ENCODE measurements at regions not wholly inside any gene's neighbourhood (a gene's known extent, or its start where the extent isn't known, plus 50 kb on each side); places are given as distances from the start of the nearest gene placed in this dataset.

- Mint-ChIP-seq H3K9me3 (peaks cover 0 to 9% (median 0%) of the 10 kb centered on the region in 5 donors), H3K27ac (no peak overlapping the region), H3K36me3 (no peaks in the 10 kb centered on the region), H3K4me1 (no peaks in the 10 kb centered on the region), H3K27me3 (no peaks in the 10 kb centered on the region), H3K4me3 (no peak overlapping the region)
- no peak overlapping the region for H3K27ac ChIP-seq (ENCODE audit: low read depth, low read length)
- no peaks in the 10 kb centered on the region for H3K36me3 ChIP-seq (ENCODE audit: insufficient read depth, low read length)
- no peaks in the 10 kb centered on the region for H3K9me3 ChIP-seq (ENCODE audit: low read length)
- CTCF ChIA-PET: no interaction called here
- H3K4me3 ChIP-seq (ENCODE audit: low read length): no peak overlapping the region
- POLR2A ChIA-PET: no interaction called here
- H3K27me3 ChIP-seq (ENCODE audit: insufficient read depth, low read length, poor library complexity, severe bottlenecking): no peaks in the 10 kb centered on the region
- no peaks in the 10 kb centered on the region for H3K4me1 ChIP-seq (ENCODE audit: insufficient read depth, low read length)
- DNase-seq: no peak
These were observed 829.4 kb downstream of the QKI start for GRCh38 chr6:164243949-164244348.

GRCh38 chr6:164243012-164243610 lies 828.6 kb downstream of the QKI start:
- CTCF ChIA-PET: no interaction called here

GRCh38 chr6:164230804-164231203 lies 816.3 kb downstream of the QKI start:
- H3K4me1 Mint-ChIP-seq: no peaks in the 10 kb centered on the region
- no peaks in the 10 kb centered on the region for H3K9me3 ChIP-seq (ENCODE audit: low read length)
- POLR2A ChIA-PET: no interaction called here
- H3K27me3 ChIP-seq (ENCODE audit: insufficient read depth, low read length, poor library complexity, severe bottlenecking): no peaks in the 10 kb centered on the region
- H3K27ac Mint-ChIP-seq: no peak overlapping the region
- no peaks in the 10 kb centered on the region for H3K27me3 Mint-ChIP-seq
- no peaks in the 10 kb centered on the region for H3K36me3 ChIP-seq (ENCODE audit: insufficient read depth, low read length)
- H3K4me1 ChIP-seq (ENCODE audit: insufficient read depth, low read length): no peaks in the 10 kb centered on the region
- no peak for DNase-seq
- no peak overlapping the region for H3K4me3 ChIP-seq (ENCODE audit: low read length)
- CTCF ChIA-PET: no interaction called here
- no peaks in the 10 kb centered on the region for H3K36me3 Mint-ChIP-seq
- H3K4me3 Mint-ChIP-seq: no peak overlapping the region
- peaks cover 0 to 3% (median 0%) of the 10 kb centered on the region in 5 donors for H3K9me3 Mint-ChIP-seq
- H3K27ac ChIP-seq (ENCODE audit: low read depth, low read length): no peak overlapping the region

More at GRCh38 chr6:164243012-164243610, 828.6 kb downstream of the QKI start:
- Histone ChIP-seq H3K9me3 (ENCODE audit: low read length) (no peaks in the 10 kb centered on the region), H3K27me3 (ENCODE audit: insufficient read depth, low read length, poor library complexity, severe bottlenecking) (no peaks in the 10 kb centered on the region), H3K4me1 (ENCODE audit: insufficient read depth, low read length) (no peaks in the 10 kb centered on the region), H3K4me3 (ENCODE audit: low read length) (no peak overlapping the region), H3K36me3 (ENCODE audit: insufficient read depth, low read length) (no peaks in the 10 kb centered on the region), H3K27ac (ENCODE audit: low read depth, low read length) (no peak overlapping the region)
- POLR2A ChIA-PET: no interaction called here
- H3K4me1 Mint-ChIP-seq: no peaks in the 10 kb centered on the region
- no peaks in the 10 kb centered on the region for H3K27me3 Mint-ChIP-seq
- H3K9me3 Mint-ChIP-seq: peaks cover 0 to 9% (median 0%) of the 10 kb centered on the region in 5 donors
- DNase-seq: no peak
- H3K36me3 Mint-ChIP-seq: no peaks in the 10 kb centered on the region
- no peak overlapping the region for H3K27ac Mint-ChIP-seq
- H3K4me3 Mint-ChIP-seq: no peak overlapping the region

GRCh38 chr6:164230259-164230658 lies 815.7 kb downstream of the QKI start:
- CTCF ChIA-PET: no interaction called here
- Mint-ChIP-seq H3K27me3 (no peaks in the 10 kb centered on the region), H3K36me3 (no peaks in the 10 kb centered on the region), H3K9me3 (peaks cover 0 to 3% (median 0%) of the 10 kb centered on the region in 5 donors), H3K27ac (no peak overlapping the region), H3K4me1 (no peaks in the 10 kb centered on the region), H3K4me3 (no peak overlapping the region)
- DNase-seq: no peak
- POLR2A ChIA-PET: no interaction called here
- Histone ChIP-seq H3K27me3 (ENCODE audit: insufficient read depth, low read length, poor library complexity, severe bottlenecking) (no peaks in the 10 kb centered on the region), H3K4me1 (ENCODE audit: insufficient read depth, low read length) (no peaks in the 10 kb centered on the region), H3K27ac (ENCODE audit: low read depth, low read length) (no peak overlapping the region), H3K36me3 (ENCODE audit: insufficient read depth, low read length) (no peaks in the 10 kb centered on the region), H3K9me3 (ENCODE audit: low read length) (no peaks in the 10 kb centered on the region), H3K4me3 (ENCODE audit: low read length) (no peak overlapping the region)

- H3K27ac Mint-ChIP-seq: no peak overlapping the region
- H3K9me3 Mint-ChIP-seq: peaks cover 0 to 3% (median 0%) of the 10 kb centered on the region in 5 donors
- ChIA-PET CTCF (no interaction called here), POLR2A (no interaction called here)
- no peaks in the 10 kb centered on the region for H3K4me1 Mint-ChIP-seq
- Histone ChIP-seq H3K27me3 (ENCODE audit: insufficient read depth, low read length, poor library complexity, severe bottlenecking) (no peaks in the 10 kb centered on the region), H3K36me3 (ENCODE audit: insufficient read depth, low read length) (no peaks in the 10 kb centered on the region), H3K4me3 (ENCODE audit: low read length) (no peak overlapping the region), H3K27ac (ENCODE audit: low read depth, low read length) (no peak overlapping the region), H3K9me3 (ENCODE audit: low read length) (no peaks in the 10 kb centered on the region), H3K4me1 (ENCODE audit: insufficient read depth, low read length) (no peaks in the 10 kb centered on the region)
- H3K36me3 Mint-ChIP-seq: no peaks in the 10 kb centered on the region
- no peaks in the 10 kb centered on the region for H3K27me3 Mint-ChIP-seq
- H3K4me3 Mint-ChIP-seq: no peak overlapping the region
- DNase-seq: no peak
These were observed 815.2 kb downstream of the QKI start for GRCh38 chr6:164229716-164230115.

GRCh38 chr6:164227952-164228522 lies 813.5 kb downstream of the QKI start:
- no peak for DNase-seq
- Mint-ChIP-seq H3K27me3 (peaks cover 0 to 1% of the 10 kb centered on the region in 2 donors), H3K4me1 (no peaks in the 10 kb centered on the region), H3K36me3 (no peaks in the 10 kb centered on the region), H3K9me3 (peaks cover 0 to 3% (median 0%) of the 10 kb centered on the region in 5 donors), H3K27ac (no peak overlapping the region), H3K4me3 (no peak overlapping the region)
- CTCF ChIA-PET: no interaction called here
- Histone ChIP-seq H3K4me3 (ENCODE audit: low read length) (no peak overlapping the region), H3K9me3 (ENCODE audit: low read length) (no peaks in the 10 kb centered on the region), H3K4me1 (ENCODE audit: insufficient read depth, low read length) (no peaks in the 10 kb centered on the region), H3K36me3 (ENCODE audit: insufficient read depth, low read length) (no peaks in the 10 kb centered on the region), H3K27me3 (ENCODE audit: insufficient read depth, low read length, poor library complexity, severe bottlenecking) (no peaks in the 10 kb centered on the region), H3K27ac (ENCODE audit: low read depth, low read length) (no peak overlapping the region)
- POLR2A ChIA-PET: no interaction called here

- Histone ChIP-seq H3K9me3 (ENCODE audit: low read length) (no peaks in the 10 kb centered on the region), H3K27me3 (ENCODE audit: insufficient read depth, low read length, poor library complexity, severe bottlenecking) (no peaks in the 10 kb centered on the region), H3K4me3 (ENCODE audit: low read length) (no peak overlapping the region), H3K36me3 (ENCODE audit: insufficient read depth, low read length) (no peaks in the 10 kb centered on the region), H3K4me1 (ENCODE audit: insufficient read depth, low read length) (no peaks in the 10 kb centered on the region), H3K27ac (ENCODE audit: low read depth, low read length) (no peak overlapping the region)
- no peak for DNase-seq
- CTCF ChIA-PET: no interaction called here
- H3K4me3 Mint-ChIP-seq: no peak overlapping the region
- peaks cover 0 to 7% (median 2%) of the 10 kb centered on the region in 5 donors for H3K9me3 Mint-ChIP-seq
- H3K36me3 Mint-ChIP-seq: peaks cover 0 to 4% (median 0%) of the 10 kb centered on the region in 3 donors
- H3K27me3 Mint-ChIP-seq: no peaks in the 10 kb centered on the region
- POLR2A ChIA-PET: no interaction called here
- H3K27ac Mint-ChIP-seq: no peak overlapping the region
- H3K4me1 Mint-ChIP-seq: no peaks in the 10 kb centered on the region
These were observed 802.3 kb downstream of the QKI start for GRCh38 chr6:164216839-164217238.

GRCh38 chr6:164216368-164216767 lies 801.9 kb downstream of the QKI start:
- Histone ChIP-seq H3K27me3 (ENCODE audit: insufficient read depth, low read length, poor library complexity, severe bottlenecking) (no peaks in the 10 kb centered on the region), H3K36me3 (ENCODE audit: insufficient read depth, low read length) (no peaks in the 10 kb centered on the region), H3K4me3 (ENCODE audit: low read length) (no peak overlapping the region), H3K27ac (ENCODE audit: low read depth, low read length) (no peak overlapping the region), H3K9me3 (ENCODE audit: low read length) (no peaks in the 10 kb centered on the region), H3K4me1 (ENCODE audit: insufficient read depth, low read length) (no peaks in the 10 kb centered on the region)
- no peaks in the 10 kb centered on the region for H3K27me3 Mint-ChIP-seq
- no peak overlapping the region for H3K4me3 Mint-ChIP-seq
- ChIA-PET CTCF (no interaction called here), POLR2A (no interaction called here)
- no peak overlapping the region for H3K27ac Mint-ChIP-seq
- peaks cover 0 to 7% (median 2%) of the 10 kb centered on the region in 5 donors for H3K9me3 Mint-ChIP-seq
- H3K4me1 Mint-ChIP-seq: no peaks in the 10 kb centered on the region
- no peak for DNase-seq
- H3K36me3 Mint-ChIP-seq: peaks cover 0 to 4% (median 0%) of the 10 kb centered on the region in 3 donors
